ENCODE measurements at regions not wholly inside any gene's neighbourhood (a gene's known extent, or its start where the extent isn't known, plus 50 kb on each side); places are given as distances from the start of the nearest gene placed in this dataset.

- no peak for TF ChIP-seq POLR2A (IDR thresholded peaks at IDR 0.05)
- TF ChIP-seq CTCF (IDR thresholded peaks at IDR 0.05), result no peak
These were observed 1699.8 kb downstream of the EFNA5 start for GRCh38 chr5:105970919-105971318.
